SH-SY5Y (cell line): ENCODE measurements at regions not wholly inside any gene's neighbourhood (a gene's known extent, or its start where the extent isn't known, plus 50 kb on each side); places are given as distances from the start of the nearest gene placed in this dataset.

ENCODE experiments used
- GATA2 ChIP-seq: IDR thresholded peaks from 2 replicates; pipeline ENCODE4 v1.6.1; 2011; ENCODE audit warnings: mild to moderate bottlenecking, low read depth, low read length
- GATA3 ChIP-seq: IDR thresholded peaks from 2 replicates; pipeline ENCODE4 v1.6.1; 2011; ENCODE audit warnings: low read depth, mild to moderate bottlenecking, low read length, moderate library complexity

GRCh38 chr14:83529531-83529930 is 1995.9 kb upstream of the SEL1L start:
- TF ChIP-seq GATA3 (no peak), GATA2 (no peak)
